NCI-H446 (cell line): ENCODE measurements at regions not wholly inside any gene's neighbourhood (a gene's known extent, or its start where the extent isn't known, plus 50 kb on each side); places are given as distances from the start of the nearest gene placed in this dataset.
A peak's percentile ranks its signal among the peaks of the same experiment; 100 is the strongest.

Source experiments
- DNase-seq, 2 experiments: peaks; one replicate each; lab custom pipeline; 2025; lab: John Stamatoyannopoulos, UW

- no peak for DNase-seq
Observed at GRCh38 chr10:31081937-31082840, 50.5 kb upstream of the ZNF438 start.

GRCh38 chr10:31083765-31084184 is 52.1 kb upstream of the ZNF438 start:
- peak in 1 of 2 experiments; percentile 48 for DNase-seq

GRCh38 chr10:31087011-31087410 is 55.3 kb upstream of the ZNF438 start:
- no peak for DNase-seq

- no peak for DNase-seq
Observed at GRCh38 chr10:31087851-31088250, 56.2 kb upstream of the ZNF438 start.

GRCh38 chr10:31090894-31091607 is 59.4 kb upstream of the ZNF438 start:
- no peak for DNase-seq

GRCh38 chr10:31095677-31096560 is 64.3 kb upstream of the ZNF438 start:
- DNase-seq: no peak

GRCh38 chr10:31098046-31098445 is 66.4 kb upstream of the ZNF438 start:
- no peak for DNase-seq

GRCh38 chr10:31099094-31099493 is 67.4 kb upstream of the ZNF438 start:
- no peak for DNase-seq

GRCh38 chr10:31099664-31100063 is 68.0 kb upstream of the ZNF438 start:
- no peak for DNase-seq

- DNase-seq: no peak
Observed at GRCh38 chr10:31100115-31100601, 68.5 kb upstream of the ZNF438 start.

- no peak for DNase-seq
Observed at GRCh38 chr10:31100662-31101061, 69.0 kb upstream of the ZNF438 start.

- DNase-seq: no peak
Observed at GRCh38 chr10:31101123-31101522, 69.5 kb upstream of the ZNF438 start.

- no peak for DNase-seq
Observed at GRCh38 chr10:31102421-31102820, 70.8 kb upstream of the ZNF438 start.

- DNase-seq: no peak
Observed at GRCh38 chr10:31103112-31103511, 71.4 kb upstream of the ZNF438 start.

- DNase-seq: no peak
Observed at GRCh38 chr10:31112961-31113360, 81.3 kb upstream of the ZNF438 start.

- DNase-seq: no peak
Observed at GRCh38 chr10:31116226-31116625, 84.6 kb upstream of the ZNF438 start.

- no peak for DNase-seq
Observed at GRCh38 chr10:31118556-31118955, 86.9 kb upstream of the ZNF438 start.

GRCh38 chr10:31120392-31120791 is 88.7 kb upstream of the ZNF438 start:
- DNase-seq: no peak

- no peak for DNase-seq
Observed at GRCh38 chr10:31120961-31121685, 89.5 kb upstream of the ZNF438 start.

GRCh38 chr10:31121757-31122577 is 90.3 kb upstream of the ZNF438 start:
- no peak for DNase-seq
